ENCODE measurements at regions not wholly inside any gene's neighbourhood (a gene's known extent, or its start where the extent isn't known, plus 50 kb on each side); places are given as distances from the start of the nearest gene placed in this dataset.

DNA sequence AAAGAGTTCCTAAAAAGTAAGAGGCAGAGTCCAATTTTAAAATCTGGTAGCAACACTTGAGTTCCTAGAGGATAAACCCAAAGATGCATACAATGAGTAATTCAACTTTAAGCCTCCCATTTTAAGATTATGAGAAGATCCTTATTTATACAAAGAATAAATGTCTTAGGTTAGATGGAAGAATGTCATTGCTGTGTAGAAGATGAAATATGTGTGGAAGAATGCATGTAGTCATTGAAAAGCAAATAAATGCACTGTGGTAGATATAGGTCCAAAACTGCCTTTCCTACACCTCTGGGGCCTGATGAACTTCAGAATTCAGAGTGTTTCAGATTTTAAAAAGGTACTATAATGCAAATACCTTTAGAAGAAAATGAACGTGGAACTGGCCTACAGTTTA lies 58.7 kb upstream of the LRP1B start:
- no peaks in the 10 kb centered on the region for H3K27me3 ChIP-seq
- FAIRE-seq (no peak), DNase-seq (no peak), ATAC-seq (no peak)
- WGBS, 2 donors = 44 to 45% methylated on average over 1 of the region's 1 CpG
- intact Hi-C loops (cut with DNase I) = no loop called here
- TF ChIP-seq, protein P1, sequence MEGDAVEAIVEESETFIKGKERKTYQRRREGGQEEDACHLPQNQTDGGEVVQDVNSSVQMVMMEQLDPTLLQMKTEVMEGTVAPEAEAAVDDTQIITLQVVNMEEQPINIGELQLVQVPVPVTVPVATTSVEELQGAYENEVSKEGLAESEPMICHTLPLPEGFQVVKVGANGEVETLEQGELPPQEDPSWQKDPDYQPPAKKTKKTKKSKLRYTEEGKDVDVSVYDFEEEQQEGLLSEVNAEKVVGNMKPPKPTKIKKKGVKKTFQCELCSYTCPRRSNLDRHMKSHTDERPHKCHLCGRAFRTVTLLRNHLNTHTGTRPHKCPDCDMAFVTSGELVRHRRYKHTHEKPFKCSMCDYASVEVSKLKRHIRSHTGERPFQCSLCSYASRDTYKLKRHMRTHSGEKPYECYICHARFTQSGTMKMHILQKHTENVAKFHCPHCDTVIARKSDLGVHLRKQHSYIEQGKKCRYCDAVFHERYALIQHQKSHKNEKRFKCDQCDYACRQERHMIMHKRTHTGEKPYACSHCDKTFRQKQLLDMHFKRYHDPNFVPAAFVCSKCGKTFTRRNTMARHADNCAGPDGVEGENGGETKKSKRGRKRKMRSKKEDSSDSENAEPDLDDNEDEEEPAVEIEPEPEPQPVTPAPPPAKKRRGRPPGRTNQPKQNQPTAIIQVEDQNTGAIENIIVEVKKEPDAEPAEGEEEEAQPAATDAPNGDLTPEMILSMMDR (IDR thresholded peaks at IDR 0.05) = no peak
- H3K36me3 ChIP-seq = no peaks in the 10 kb centered on the region
- H3K4me3 ChIP-seq = no peak overlapping the region
- H3K9me3 ChIP-seq = no peaks in the 10 kb centered on the region
- peaks cover 0 to 2% (median 0%) of the 10 kb centered on the region in 3 donors for H3K4me1 ChIP-seq
- H3K27ac ChIP-seq = no peak overlapping the region

DNA sequence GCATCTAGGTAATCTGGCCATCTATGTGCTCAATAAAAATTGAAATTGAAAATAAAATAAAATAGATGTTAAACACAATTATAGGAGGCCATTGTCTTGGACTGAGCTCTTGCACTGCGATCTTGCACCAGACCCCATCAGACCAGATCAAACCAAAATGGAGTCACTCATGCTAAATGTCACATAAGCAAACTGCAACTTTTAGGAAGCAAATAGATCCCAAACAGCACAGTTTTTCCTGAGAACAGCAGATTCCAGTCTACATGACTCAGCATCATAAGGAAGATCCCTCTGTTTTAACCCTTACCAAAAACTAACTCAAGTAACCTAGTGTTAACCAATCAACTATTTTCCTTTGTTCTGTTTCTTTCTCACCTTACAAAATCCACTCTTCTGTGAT lies 57.7 kb upstream of the LRP1B start:
- Histone ChIP-seq H3K27ac (no peak overlapping the region), H3K4me1 (peaks cover 0 to 2% (median 0%) of the 10 kb centered on the region in 3 donors), H3K36me3 (no peaks in the 10 kb centered on the region), H3K9me3 (no peaks in the 10 kb centered on the region), H3K27me3 (no peaks in the 10 kb centered on the region), H3K4me3 (no peak overlapping the region)
- TF ChIP-seq, protein P1 (IDR thresholded peaks at IDR 0.05) = no peak
- intact Hi-C loops (cut with DNase I) = no loop called here
- WGBS, 2 donors = 88 to 96% methylated on average over 1 of the region's 1 CpG
- no peak for FAIRE-seq
- DNase-seq = no peak
- ATAC-seq = no peak

DNA sequence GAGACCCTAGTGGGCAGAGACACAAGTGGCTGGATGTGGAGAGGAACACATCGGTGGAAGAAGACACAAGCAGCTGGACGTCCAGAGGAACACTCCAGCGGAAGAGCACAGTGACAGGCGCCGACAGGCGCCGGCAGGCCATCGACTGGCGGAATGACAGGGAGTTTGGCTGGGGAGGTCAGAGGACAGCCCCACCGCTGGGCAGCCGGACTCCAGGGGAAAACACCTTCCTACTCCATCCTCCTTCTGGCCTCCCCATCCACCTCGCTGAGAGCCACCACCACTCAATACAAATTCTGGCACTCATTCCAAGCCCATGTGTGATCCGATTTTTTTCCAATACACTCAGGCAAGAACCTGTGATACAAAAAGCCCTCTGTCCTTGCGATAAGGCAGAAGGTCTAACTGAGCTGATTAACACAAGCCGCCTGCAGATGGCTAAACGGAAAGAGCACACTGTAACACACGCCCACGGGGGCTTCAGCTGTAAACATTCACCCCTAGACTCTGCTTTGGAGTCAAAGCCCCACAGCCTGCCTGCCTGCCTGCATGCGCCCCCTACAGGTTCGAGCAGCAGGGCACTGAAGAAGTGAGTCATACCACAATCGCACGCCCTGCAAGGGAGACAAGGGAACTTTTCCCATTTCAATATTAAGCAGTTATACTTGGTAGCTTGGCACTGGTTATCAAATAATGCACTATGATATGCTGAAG lies 50.2 kb upstream of the LRP1B start:
- no peak overlapping the region for H3K4me3 ChIP-seq
- no peak overlapping the region for H3K27ac ChIP-seq
- H3K9me3 ChIP-seq = no peaks in the 10 kb centered on the region
- TF ChIP-seq, protein P1 (IDR thresholded peaks at IDR 0.05) = peak; percentile 12 to 28 (median 18)
- H3K27me3 ChIP-seq = no peaks in the 10 kb centered on the region
- intact Hi-C loops (cut with DNase I) = no loop called here
- H3K4me1 ChIP-seq = no peaks in the 10 kb centered on the region
- DNase-seq (peak in 5 of 6 donors; percentile 2 to 60 (median 25)), FAIRE-seq (no peak), ATAC-seq (peak in 3 of 4 donors; percentile 55 to 67 (median 64))
- 40 to 48% methylated on average over 22 of the region's 22 CpGs for WGBS, 2 donors
- H3K36me3 ChIP-seq = no peaks in the 10 kb centered on the region
